Activated B cell treated with CpG ODN at 0.5 μM for 24 hours (primary cell): ENCODE measurements at regions not wholly inside any gene's neighbourhood (a gene's known extent, or its start where the extent isn't known, plus 50 kb on each side); places are given as distances from the start of the nearest gene placed in this dataset.

Experiments
- ATAC-seq: fragments of 200-7000 bp; cut with Tn5 transposase; one replicate; pipeline ENCODE4 v1.10.0; 2021; ENCODE audit warnings: low read depth, mild to moderate bottlenecking, moderate library complexity
- CTCF ChIA-PET: fragments of 350-600 bp; sonication (Branson Sonifier 250); formaldehyde crosslinking; loops from one replicate; lab custom pipeline; 2021; ENCODE audit warnings: antibody characterized with exemption; lab: Charles Lee
- POLR2A ChIA-PET: fragments of 350-600 bp; sonication (Branson Sonifier 250); formaldehyde crosslinking; loops from one replicate; lab custom pipeline; 2021; ENCODE audit warnings: antibody characterized with exemption; lab: Charles Lee
- DNase-seq: peaks from one replicate; pipeline ENCODE4 v3.0.0; 2022
- H3K27ac Mint-ChIP-seq: one replicate; pipeline ENCODE4 v1.8.0; 2020; ENCODE audit warnings: mixed read lengths
- H3K27me3 Mint-ChIP-seq: one replicate; pipeline ENCODE4 v1.8.0; 2021; ENCODE audit warnings: mixed read lengths
- H3K36me3 Mint-ChIP-seq: one replicate; pipeline ENCODE4 v1.8.0; 2021; ENCODE audit warnings: low read depth, mixed read lengths
- H3K4me1 Mint-ChIP-seq: one replicate; pipeline ENCODE4 v1.8.0; 2021; ENCODE audit warnings: mixed read lengths
- H3K4me3 Mint-ChIP-seq: one replicate; pipeline ENCODE4 v1.8.0; 2020; ENCODE audit warnings: mild to moderate bottlenecking, mixed read lengths
- H3K9me3 Mint-ChIP-seq: one replicate; pipeline ENCODE4 v1.8.0; 2020; ENCODE audit warnings: mixed read lengths
- CTCF ChIP-seq: fragments of 200-600 bp; IDR thresholded peaks from one replicate; pipeline ENCODE4 v1.8.0; 2022; ENCODE audit warnings: antibody characterized with exemption, mild to moderate bottlenecking
- intact Hi-C: fragments of 100-400 bp; cut with micrococcal nuclease; formaldehyde crosslinking; loops from one replicate; pipeline ENCODE4 v1.15.1; 2024

GRCh38 chr1:213324859-213325258, 273.8 kb downstream of the RPS6KC1 start:
- ChIA-PET CTCF (no interaction called here), POLR2A (no interaction called here)
- intact Hi-C loops, result no loop called here
- H3K36me3 Mint-ChIP-seq, result no peaks in the 10 kb centered on the region
- peaks cover 2% of the 10 kb centered on the region for H3K27me3 Mint-ChIP-seq
- no peak for TF ChIP-seq CTCF
- no peak for DNase-seq
- no peak overlapping the region for H3K4me3 Mint-ChIP-seq
- no peak for ATAC-seq
- no peak overlapping the region for H3K27ac Mint-ChIP-seq
- H3K4me1 Mint-ChIP-seq, result no peaks in the 10 kb centered on the region
- no peaks in the 10 kb centered on the region for H3K9me3 Mint-ChIP-seq

GRCh38 chr1:213325482-213325881, 274.4 kb downstream of the RPS6KC1 start:
- H3K9me3 Mint-ChIP-seq, result no peaks in the 10 kb centered on the region
- TF ChIP-seq CTCF, result no peak

GRCh38 chr1:213326281-213327016, 275.4 kb downstream of the RPS6KC1 start:
- peaks cover 2% of the 10 kb centered on the region for H3K27me3 Mint-ChIP-seq
- intact Hi-C loops, result no loop called here
- ATAC-seq (no peak), DNase-seq (no peak)
- POLR2A ChIA-PET, result no interaction called here
- no peak for TF ChIP-seq CTCF
- H3K4me1 Mint-ChIP-seq, result no peaks in the 10 kb centered on the region
- H3K9me3 Mint-ChIP-seq, result no peaks in the 10 kb centered on the region
- no peak overlapping the region for H3K27ac Mint-ChIP-seq
- H3K36me3 Mint-ChIP-seq, result no peaks in the 10 kb centered on the region
- CTCF ChIA-PET, result no interaction called here
- no peak overlapping the region for H3K4me3 Mint-ChIP-seq

More at GRCh38 chr1:213325482-213325881, 274.4 kb downstream of the RPS6KC1 start:
- intact Hi-C loops, result no loop called here
- no peak overlapping the region for H3K4me3 Mint-ChIP-seq
- H3K27ac Mint-ChIP-seq, result no peak overlapping the region
- DNase-seq (no peak), ATAC-seq (no peak)
- no peaks in the 10 kb centered on the region for H3K4me1 Mint-ChIP-seq
- ChIA-PET CTCF (no interaction called here), POLR2A (no interaction called here)
- H3K27me3 Mint-ChIP-seq, result peaks cover 2% of the 10 kb centered on the region
- no peaks in the 10 kb centered on the region for H3K36me3 Mint-ChIP-seq

GRCh38 chr1:213327017-213327667, 276.1 kb downstream of the RPS6KC1 start:
- CTCF ChIA-PET, result no interaction called here

More at GRCh38 chr1:213327017-213327667, 276.1 kb downstream of the RPS6KC1 start:
- no peak for DNase-seq
- POLR2A ChIA-PET, result no interaction called here
- no peaks in the 10 kb centered on the region for H3K4me1 Mint-ChIP-seq
- intact Hi-C loops, result no loop called here
- no peak overlapping the region for H3K27ac Mint-ChIP-seq
- H3K27me3 Mint-ChIP-seq, result peaks cover 2% of the 10 kb centered on the region
- H3K4me3 Mint-ChIP-seq, result no peak overlapping the region
- H3K9me3 Mint-ChIP-seq, result no peaks in the 10 kb centered on the region
- no peak for TF ChIP-seq CTCF
- no peaks in the 10 kb centered on the region for H3K36me3 Mint-ChIP-seq
- ATAC-seq, result no peak
